HCT116 (cell line): ENCODE measurements at regions not wholly inside any gene's neighbourhood (a gene's known extent, or its start where the extent isn't known, plus 50 kb on each side); places are given as distances from the start of the nearest gene placed in this dataset.

ENCODE experiments used
- ATAC-seq: fragments of 200-7000 bp; cut with Tn5 transposase; 2 replicates; pipeline ENCODE4 v1.9.1; 2020; ENCODE audit warnings: mild to moderate bottlenecking, moderate library complexity
- BruUV-seq: library from RNA; stranded (reverse); fragments of 400-500 nt; replicated peaks from 2 replicates; lab custom pipeline; 2021; lab: Mats Ljungman, UMichigan
- CTCF ChIA-PET: fragments of 300-600 bp; sonication (Branson Sonifier 250); formaldehyde crosslinking; loops from one replicate; lab custom pipeline; 2021; ENCODE audit warnings: antibody characterized with exemption; lab: Charles Lee
- POLR2A ChIA-PET: fragments of 300-600, 350-600 bp; sonication (Branson Sonifier 250); formaldehyde crosslinking; loops from one replicate; lab custom pipeline; 2021; ENCODE audit warnings: antibody characterized with exemption; lab: Charles Lee
- RAD21 ChIA-PET, 2 experiments: fragments of 300-600 bp; sonication (Branson Sonifier 250); formaldehyde crosslinking; loops; one replicate each; lab custom pipeline; 2023; ENCODE audit warnings: low total read pairs in 2 of 2; ENCODE audit not compliant: uncharacterized antibody in 2 of 2, unreplicated experiment in 2 of 2, low non-redundant PET in 1 of 2; lab: Charles Lee
- DNase-seq: peaks from one replicate; pipeline ENCODE4 v3.0.0-alpha.2; 2010; ENCODE audit warnings: low read depth, low spot score
- H2AFZ ChIP-seq: fragments of 200-600 bp; shearing (Covaris generic), sonication (generic); 2 replicates; pipeline ENCODE4 v1.6.1; 2017; ENCODE audit warnings: low read depth, mixed run types, mixed read lengths, antibody characterized with exemption, low read length; ENCODE audit not compliant: poor library complexity, severe bottlenecking
- H3K27ac ChIP-seq: 2 replicates; pipeline ENCODE4 v1.5.1; 2012; ENCODE audit warnings: low read depth, low read length
- H3K27me3 ChIP-seq: fragments of 200-600 bp; sonication (generic); 2 replicates; pipeline ENCODE4 v1.6.1; 2016; ENCODE audit warnings: mixed run types, low read length, mixed read lengths; ENCODE audit not compliant: insufficient read depth
- H3K36me3 ChIP-seq, 2 experiments: fragments of 200-500 bp in 1 of 2; fragments of 200-600 bp in 1 of 2; sonication (Bioruptor generic) in 1 of 2; sonication (generic) in 1 of 2; 2 replicates each; pipeline versions ENCODE4 v1.5.1 to v1.6.1; 2014 to 2016; ENCODE audit warnings: low read length in 2 of 2, inconsistent platforms in 1 of 2, mixed read lengths in 1 of 2, mixed run types in 1 of 2; ENCODE audit not compliant: insufficient read depth in 2 of 2, control insufficient read depth in 1 of 2
- H3K4me1 ChIP-seq, 2 experiments: fragments of 200-600 bp in 1 of 2; sonication (generic) in 1 of 2; 2 replicates each; pipeline versions ENCODE4 v1.5.1 to v1.6.1; 2012 to 2017; ENCODE audit warnings: low read length in 2 of 2, inconsistent platforms in 1 of 2, mild to moderate bottlenecking in 1 of 2, mixed read lengths in 1 of 2, mixed run types in 1 of 2, moderate library complexity in 1 of 2; ENCODE audit not compliant: insufficient read depth in 2 of 2, control insufficient read depth in 1 of 2
- H3K4me2 ChIP-seq: fragments of 200-600 bp; sonication (generic); 2 replicates; pipeline ENCODE4 v1.6.1; 2017; ENCODE audit warnings: mixed run types, low read length, mixed read lengths
- H3K4me3 ChIP-seq, 2 experiments: fragments of 200-600 bp in 1 of 2; sonication (generic) in 1 of 2; replicated peaks in 1 of 2; 2 replicates each; pipeline ENCODE4 v1.5.1; 2011 to 2016; ENCODE audit warnings: low read length in 2 of 2, control low read depth in 1 of 2, low read depth in 1 of 2, mild to moderate bottlenecking in 1 of 2, mixed read lengths in 1 of 2, mixed run types in 1 of 2
- H3K79me2 ChIP-seq: fragments of 200-600 bp; sonication (generic); 2 replicates; pipeline ENCODE4 v1.6.1; 2017; ENCODE audit warnings: mild to moderate bottlenecking, mixed run types, low read length, moderate library complexity, mixed read lengths; ENCODE audit not compliant: insufficient read depth
- H3K9ac ChIP-seq: fragments of 200-600 bp; sonication (generic); 2 replicates; pipeline ENCODE4 v1.6.1; 2016; ENCODE audit warnings: low read length, mixed read lengths
- H3K9me2 ChIP-seq: fragments of 200-600 bp; sonication (generic), shearing (Covaris generic); 2 replicates; pipeline ENCODE4 v1.6.1; 2017; ENCODE audit warnings: mixed run types, mild to moderate bottlenecking, moderate library complexity; ENCODE audit not compliant: insufficient read depth
- H3K9me3 ChIP-seq, 2 experiments: fragments of 200-500 bp in 1 of 2; fragments of 200-600 bp in 1 of 2; sonication (Bioruptor generic) in 1 of 2; sonication (generic) in 1 of 2; 2 replicates each; pipeline ENCODE4 v1.6.1; 2014 to 2017; ENCODE audit warnings: low read length in 2 of 2, mixed read lengths in 2 of 2, inconsistent platforms in 1 of 2, low read depth in 1 of 2, mild to moderate bottlenecking in 1 of 2, mixed run types in 1 of 2, moderate library complexity in 1 of 2; ENCODE audit not compliant: control insufficient read depth in 1 of 2, insufficient read depth in 1 of 2
- H4K20me1 ChIP-seq: fragments of 200-600 bp; sonication (generic), shearing (Covaris generic); 2 replicates; pipeline ENCODE4 v1.6.1; 2017; ENCODE audit warnings: mixed run types, mild to moderate bottlenecking, moderate library complexity; ENCODE audit not compliant: insufficient read depth
- EGR1 ChIP-seq: IDR thresholded peaks from 2 replicates; pipeline ENCODE4 v1.6.1; 2012; ENCODE audit warnings: low read depth
- intact Hi-C: fragments of 100-400 bp; cut with micrococcal nuclease; formaldehyde crosslinking; loops from 2 replicates; pipeline ENCODE4 v1.10.0; 2022
- TF ChIP-seq, protein P1 (sequence below): IDR thresholded peaks from 2 replicates; pipeline ENCODE4 v1.6.1; 2012; ENCODE audit warnings: low read depth
- TF ChIP-seq, protein P2 (sequence below): IDR thresholded peaks from 2 replicates; pipeline ENCODE4 v1.6.1; 2011; ENCODE audit warnings: mild to moderate bottlenecking, low read length, moderate library complexity; ENCODE audit not compliant: insufficient replicate concordance; ENCODE audit errors: extremely low read depth

- H3K79me2 ChIP-seq: no peaks in the 10 kb centered on the region
- no peak overlapping the region for H2AFZ ChIP-seq
- H3K9me2 ChIP-seq: no peaks in the 10 kb centered on the region
- no peaks in the 10 kb centered on the region for H3K9me3 ChIP-seq
- H3K27ac ChIP-seq: no peak overlapping the region
- H3K4me1 ChIP-seq: no peaks in the 10 kb centered on the region
- H4K20me1 ChIP-seq: no peaks in the 10 kb centered on the region
- H3K4me3 ChIP-seq: no peak overlapping the region
- POLR2A ChIA-PET: no interaction called here
- intact Hi-C loops: no loop called here
- H3K4me2 ChIP-seq: no peak overlapping the region
- CTCF ChIA-PET: no interaction called here
- BruUV-seq: no TSS peak
- no peak for ATAC-seq
- H3K9ac ChIP-seq: no peak overlapping the region
- H3K27me3 ChIP-seq: no peaks in the 10 kb centered on the region
- RAD21 ChIA-PET: no interaction called here
- TF ChIP-seq, protein P1, sequence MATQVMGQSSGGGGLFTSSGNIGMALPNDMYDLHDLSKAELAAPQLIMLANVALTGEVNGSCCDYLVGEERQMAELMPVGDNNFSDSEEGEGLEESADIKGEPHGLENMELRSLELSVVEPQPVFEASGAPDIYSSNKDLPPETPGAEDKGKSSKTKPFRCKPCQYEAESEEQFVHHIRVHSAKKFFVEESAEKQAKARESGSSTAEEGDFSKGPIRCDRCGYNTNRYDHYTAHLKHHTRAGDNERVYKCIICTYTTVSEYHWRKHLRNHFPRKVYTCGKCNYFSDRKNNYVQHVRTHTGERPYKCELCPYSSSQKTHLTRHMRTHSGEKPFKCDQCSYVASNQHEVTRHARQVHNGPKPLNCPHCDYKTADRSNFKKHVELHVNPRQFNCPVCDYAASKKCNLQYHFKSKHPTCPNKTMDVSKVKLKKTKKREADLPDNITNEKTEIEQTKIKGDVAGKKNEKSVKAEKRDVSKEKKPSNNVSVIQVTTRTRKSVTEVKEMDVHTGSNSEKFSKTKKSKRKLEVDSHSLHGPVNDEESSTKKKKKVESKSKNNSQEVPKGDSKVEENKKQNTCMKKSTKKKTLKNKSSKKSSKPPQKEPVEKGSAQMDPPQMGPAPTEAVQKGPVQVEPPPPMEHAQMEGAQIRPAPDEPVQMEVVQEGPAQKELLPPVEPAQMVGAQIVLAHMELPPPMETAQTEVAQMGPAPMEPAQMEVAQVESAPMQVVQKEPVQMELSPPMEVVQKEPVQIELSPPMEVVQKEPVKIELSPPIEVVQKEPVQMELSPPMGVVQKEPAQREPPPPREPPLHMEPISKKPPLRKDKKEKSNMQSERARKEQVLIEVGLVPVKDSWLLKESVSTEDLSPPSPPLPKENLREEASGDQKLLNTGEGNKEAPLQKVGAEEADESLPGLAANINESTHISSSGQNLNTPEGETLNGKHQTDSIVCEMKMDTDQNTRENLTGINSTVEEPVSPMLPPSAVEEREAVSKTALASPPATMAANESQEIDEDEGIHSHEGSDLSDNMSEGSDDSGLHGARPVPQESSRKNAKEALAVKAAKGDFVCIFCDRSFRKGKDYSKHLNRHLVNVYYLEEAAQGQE: no peak
- no peak for TF ChIP-seq EGR1
- TF ChIP-seq, protein P2, sequence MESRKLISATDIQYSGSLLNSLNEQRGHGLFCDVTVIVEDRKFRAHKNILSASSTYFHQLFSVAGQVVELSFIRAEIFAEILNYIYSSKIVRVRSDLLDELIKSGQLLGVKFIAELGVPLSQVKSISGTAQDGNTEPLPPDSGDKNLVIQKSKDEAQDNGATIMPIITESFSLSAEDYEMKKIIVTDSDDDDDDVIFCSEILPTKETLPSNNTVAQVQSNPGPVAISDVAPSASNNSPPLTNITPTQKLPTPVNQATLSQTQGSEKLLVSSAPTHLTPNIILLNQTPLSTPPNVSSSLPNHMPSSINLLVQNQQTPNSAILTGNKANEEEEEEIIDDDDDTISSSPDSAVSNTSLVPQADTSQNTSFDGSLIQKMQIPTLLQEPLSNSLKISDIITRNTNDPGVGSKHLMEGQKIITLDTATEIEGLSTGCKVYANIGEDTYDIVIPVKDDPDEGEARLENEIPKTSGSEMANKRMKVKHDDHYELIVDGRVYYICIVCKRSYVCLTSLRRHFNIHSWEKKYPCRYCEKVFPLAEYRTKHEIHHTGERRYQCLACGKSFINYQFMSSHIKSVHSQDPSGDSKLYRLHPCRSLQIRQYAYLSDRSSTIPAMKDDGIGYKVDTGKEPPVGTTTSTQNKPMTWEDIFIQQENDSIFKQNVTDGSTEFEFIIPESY: no peak
- DNase-seq: no peak
- H3K36me3 ChIP-seq: no peaks in the 10 kb centered on the region
These were observed 660.2 kb upstream of the LMCD1 start for GRCh38 chr3:7841451-7841850.
